GM23338 (cell line): ENCODE measurements at regions not wholly inside any gene's neighbourhood (a gene's known extent, or its start where the extent isn't known, plus 50 kb on each side); places are given as distances from the start of the nearest gene placed in this dataset.

Experiments used
- ATAC-seq: fragments of 200-7000 bp; cut with Tn5 transposase; 3 replicates; pipeline ENCODE4 v1.9.1; 2020
- DNase-seq: peaks from one replicate; pipeline ENCODE4 v3.0.0-alpha.2; 2015; ENCODE audit warnings: low spot score
- H2AFZ ChIP-seq: fragments of 200-600 bp; sonication (generic); 2 replicates; pipeline ENCODE4 v1.8.0; 2016; ENCODE audit warnings: antibody characterized with exemption, mild to moderate bottlenecking, moderate library complexity
- H3F3A ChIP-seq: fragments of 200-600 bp; sonication (generic); replicated peaks from 2 replicates; pipeline ENCODE4 v1.8.0; 2017; ENCODE audit warnings: antibody characterized with exemption, mixed run types, low read depth
- H3K27ac ChIP-seq: fragments of 200-600 bp; sonication (generic); 2 replicates; pipeline ENCODE4 v1.6.1; 2016; ENCODE audit warnings: low read depth
- H3K27me3 ChIP-seq: fragments of 200-600 bp; sonication (generic); 2 replicates; pipeline ENCODE4 v1.8.0; 2016; ENCODE audit warnings: mild to moderate bottlenecking, mixed run types, moderate library complexity; ENCODE audit not compliant: insufficient read depth
- H3K36me3 ChIP-seq: fragments of 200-600 bp; sonication (generic); 2 replicates; pipeline ENCODE4 v1.8.0; 2016; ENCODE audit warnings: mild to moderate bottlenecking; ENCODE audit not compliant: insufficient read depth
- H3K4me1 ChIP-seq: fragments of 200-600 bp; sonication (generic); 2 replicates; pipeline ENCODE4 v1.8.0; 2016; ENCODE audit warnings: mild to moderate bottlenecking, moderate library complexity; ENCODE audit not compliant: insufficient read depth
- H3K4me2 ChIP-seq: fragments of 200-600 bp; sonication (generic); 2 replicates; pipeline ENCODE4 v1.7.1; 2017; ENCODE audit warnings: mixed run types
- H3K4me3 ChIP-seq: fragments of 200-600 bp; sonication (generic); 2 replicates; pipeline ENCODE4 v1.6.1; 2016; ENCODE audit warnings: mixed run types
- H3K79me2 ChIP-seq: fragments of 200-600 bp; sonication (generic); replicated peaks from 2 replicates; pipeline ENCODE4 v1.8.0; 2017; ENCODE audit warnings: mild to moderate bottlenecking; ENCODE audit not compliant: insufficient read depth
- H3K9me2 ChIP-seq: fragments of 200-600 bp; sonication (generic); 2 replicates; pipeline ENCODE4 v1.8.0; 2017; ENCODE audit not compliant: insufficient read depth
- H4K20me1 ChIP-seq: fragments of 200-600 bp; sonication (generic); replicated peaks from 2 replicates; pipeline ENCODE4 v1.8.0; 2017; ENCODE audit warnings: mild to moderate bottlenecking; ENCODE audit not compliant: insufficient read depth
- H3K27ac Mint-ChIP-seq: 2 replicates; pipeline ENCODE4 v1.8.0; 2020; ENCODE audit warnings: inconsistent platforms, mild to moderate bottlenecking, moderate library complexity, mixed read lengths
- H3K27me3 Mint-ChIP-seq: 3 replicates; pipeline ENCODE4 v1.8.0; 2022; ENCODE audit warnings: low read depth, mild to moderate bottlenecking, moderate library complexity, mixed read lengths, inconsistent platforms; ENCODE audit not compliant: insufficient read depth, poor library complexity
- H3K36me3 Mint-ChIP-seq: 3 replicates; pipeline ENCODE4 v1.8.0; 2021; ENCODE audit warnings: low read depth, mild to moderate bottlenecking, inconsistent platforms, moderate library complexity, mixed read lengths
- H3K4me1 Mint-ChIP-seq: 3 replicates; pipeline ENCODE4 v1.8.0; 2020; ENCODE audit warnings: mild to moderate bottlenecking, inconsistent platforms, mixed read lengths
- H3K4me3 Mint-ChIP-seq: 3 replicates; pipeline ENCODE4 v1.8.0; 2021; ENCODE audit warnings: moderate library complexity, mild to moderate bottlenecking, inconsistent platforms, mixed read lengths
- H3K9me3 Mint-ChIP-seq: 3 replicates; pipeline ENCODE4 v1.8.0; 2020; ENCODE audit warnings: moderate library complexity, mild to moderate bottlenecking, inconsistent platforms, mixed read lengths
- CREB1 ChIP-seq: fragments of 250-450 bp; sonication (Bioruptor Pico); IDR thresholded peaks from 2 replicates; pipeline ENCODE4 v1.5.0; 2020; ENCODE audit warnings: low read depth, mild to moderate bottlenecking, moderate library complexity
- EZH2 ChIP-seq: fragments of 200-600 bp; sonication (generic); IDR thresholded peaks from one replicate; pipeline ENCODE4 v1.8.0; 2017; ENCODE audit warnings: antibody characterized with exemption, mild to moderate bottlenecking, low read depth; ENCODE audit not compliant: unreplicated experiment
- EZH2phosphoT487 ChIP-seq: fragments of 200-600 bp; sonication (generic); IDR thresholded peaks from one replicate; pipeline ENCODE4 v1.8.1; 2018; ENCODE audit warnings: antibody characterized with exemption; ENCODE audit not compliant: unreplicated experiment
- JUNB ChIP-seq: IDR thresholded peaks from one replicate; pipeline ENCODE4 v1.6.1; 2016; ENCODE audit warnings: antibody characterized with exemption; ENCODE audit not compliant: unreplicated experiment
- NANOG ChIP-seq: IDR thresholded peaks from 2 replicates; pipeline ENCODE4 v1.6.1; 2016; ENCODE audit warnings: antibody characterized with exemption, borderline replicate concordance
- POLR2AphosphoS5 ChIP-seq: IDR thresholded peaks from 2 replicates; pipeline ENCODE4 v1.6.1; 2016; ENCODE audit warnings: antibody characterized with exemption, low read depth
- STAT1 ChIP-seq: IDR thresholded peaks from one replicate; pipeline ENCODE4 v1.6.1; 2016; ENCODE audit warnings: antibody characterized with exemption; ENCODE audit not compliant: unreplicated experiment
- ZNF114 ChIP-seq: fragments of 250-450 bp; sonication (Bioruptor Pico); IDR thresholded peaks from 2 replicates; pipeline ENCODE4 v1.5.0; 2020; ENCODE audit warnings: mild to moderate bottlenecking, moderate library complexity
- ZNF331 ChIP-seq: fragments of 250-450 bp; sonication (Bioruptor Pico); IDR thresholded peaks from 2 replicates; pipeline ENCODE4 v1.5.0; 2020; ENCODE audit warnings: low read depth, mild to moderate bottlenecking, moderate library complexity
- TF ChIP-seq, protein P1 (sequence below), 2 experiments: fragments of 200-600 bp in 1 of 2; sonication (generic) in 1 of 2; conservative IDR thresholded peaks; 2 replicates each; pipeline versions ENCODE4 v1.5.1 to v1.6.1; 2016 to 2017; ENCODE audit warnings: antibody characterized with exemption in 2 of 2, low read depth in 2 of 2, mild to moderate bottlenecking in 2 of 2, moderate library complexity in 1 of 2
- TF ChIP-seq, protein P2 (sequence below): IDR thresholded peaks from 2 replicates; pipeline ENCODE4 v1.6.1; 2016; ENCODE audit warnings: antibody characterized with exemption
- TF ChIP-seq, protein P3 (sequence below): fragments of 250-450 bp; sonication (Bioruptor Pico); IDR thresholded peaks from 2 replicates; pipeline ENCODE4 v1.5.0; 2020; ENCODE audit warnings: mild to moderate bottlenecking, moderate library complexity
- TF ChIP-seq, protein P4 (sequence below): IDR thresholded peaks from one replicate; pipeline ENCODE4 v1.6.1; 2018; ENCODE audit warnings: antibody characterized with exemption; ENCODE audit not compliant: unreplicated experiment

DNA sequence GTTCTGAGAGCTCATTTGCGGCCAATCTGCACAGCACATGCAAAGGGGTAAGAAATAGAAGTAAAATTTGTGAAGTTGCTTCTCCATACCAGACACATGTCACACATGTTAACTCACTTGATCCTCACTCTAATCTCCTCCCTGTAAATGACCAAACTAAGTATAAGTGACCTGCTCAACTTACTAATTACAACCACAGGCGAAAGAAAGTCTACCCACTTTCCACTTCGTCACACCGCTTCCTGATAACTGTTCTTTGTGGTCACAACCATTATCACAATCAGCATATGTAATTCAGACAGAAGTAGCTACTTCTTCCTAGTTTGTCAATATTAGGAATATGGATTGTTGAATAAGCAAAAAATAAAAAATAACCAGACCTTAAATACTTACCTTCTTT, 293.7 kb upstream of the CLEC14A start:
- ATAC-seq (no peak), DNase-seq (no peak)
- Mint-ChIP-seq H3K36me3 (no peaks in the 10 kb centered on the region), H3K9me3 (no peaks in the 10 kb centered on the region), H3K4me1 (peaks cover 16% of the 10 kb centered on the region; the same call in 2 of the 3 replicates), H3K27me3 (no peaks in the 10 kb centered on the region), H3K4me3 (no peak overlapping the region), H3K27ac (no peak overlapping the region)
- H2AFZ ChIP-seq, result no peak overlapping the region
- no peak overlapping the region for H3K27ac ChIP-seq
- H4K20me1 ChIP-seq, result no peaks in the 10 kb centered on the region
- H3K4me1 ChIP-seq, result peaks cover 5% of the 10 kb centered on the region; the same call in 1 of the 2 replicates
- TF ChIP-seq, protein P1, sequence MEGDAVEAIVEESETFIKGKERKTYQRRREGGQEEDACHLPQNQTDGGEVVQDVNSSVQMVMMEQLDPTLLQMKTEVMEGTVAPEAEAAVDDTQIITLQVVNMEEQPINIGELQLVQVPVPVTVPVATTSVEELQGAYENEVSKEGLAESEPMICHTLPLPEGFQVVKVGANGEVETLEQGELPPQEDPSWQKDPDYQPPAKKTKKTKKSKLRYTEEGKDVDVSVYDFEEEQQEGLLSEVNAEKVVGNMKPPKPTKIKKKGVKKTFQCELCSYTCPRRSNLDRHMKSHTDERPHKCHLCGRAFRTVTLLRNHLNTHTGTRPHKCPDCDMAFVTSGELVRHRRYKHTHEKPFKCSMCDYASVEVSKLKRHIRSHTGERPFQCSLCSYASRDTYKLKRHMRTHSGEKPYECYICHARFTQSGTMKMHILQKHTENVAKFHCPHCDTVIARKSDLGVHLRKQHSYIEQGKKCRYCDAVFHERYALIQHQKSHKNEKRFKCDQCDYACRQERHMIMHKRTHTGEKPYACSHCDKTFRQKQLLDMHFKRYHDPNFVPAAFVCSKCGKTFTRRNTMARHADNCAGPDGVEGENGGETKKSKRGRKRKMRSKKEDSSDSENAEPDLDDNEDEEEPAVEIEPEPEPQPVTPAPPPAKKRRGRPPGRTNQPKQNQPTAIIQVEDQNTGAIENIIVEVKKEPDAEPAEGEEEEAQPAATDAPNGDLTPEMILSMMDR (conservative IDR thresholded peaks at IDR 0.05; ENCODE audit: low read depth in 2 of 2), result no peak
- no peak for TF ChIP-seq JUNB
- no peak for TF ChIP-seq STAT1
- TF ChIP-seq POLR2AphosphoS5, result no peak
- no peak for TF ChIP-seq EZH2
- TF ChIP-seq, protein P2, sequence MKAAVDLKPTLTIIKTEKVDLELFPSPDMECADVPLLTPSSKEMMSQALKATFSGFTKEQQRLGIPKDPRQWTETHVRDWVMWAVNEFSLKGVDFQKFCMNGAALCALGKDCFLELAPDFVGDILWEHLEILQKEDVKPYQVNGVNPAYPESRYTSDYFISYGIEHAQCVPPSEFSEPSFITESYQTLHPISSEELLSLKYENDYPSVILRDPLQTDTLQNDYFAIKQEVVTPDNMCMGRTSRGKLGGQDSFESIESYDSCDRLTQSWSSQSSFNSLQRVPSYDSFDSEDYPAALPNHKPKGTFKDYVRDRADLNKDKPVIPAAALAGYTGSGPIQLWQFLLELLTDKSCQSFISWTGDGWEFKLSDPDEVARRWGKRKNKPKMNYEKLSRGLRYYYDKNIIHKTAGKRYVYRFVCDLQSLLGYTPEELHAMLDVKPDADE, result no peak
- no peak for TF ChIP-seq ZNF331 (CRISPR knock-in tag)
- no peak for TF ChIP-seq ZNF114 (CRISPR knock-in tag)
- no peak for TF ChIP-seq EZH2phosphoT487
- no peak for TF ChIP-seq CREB1
- TF ChIP-seq, protein P3, sequence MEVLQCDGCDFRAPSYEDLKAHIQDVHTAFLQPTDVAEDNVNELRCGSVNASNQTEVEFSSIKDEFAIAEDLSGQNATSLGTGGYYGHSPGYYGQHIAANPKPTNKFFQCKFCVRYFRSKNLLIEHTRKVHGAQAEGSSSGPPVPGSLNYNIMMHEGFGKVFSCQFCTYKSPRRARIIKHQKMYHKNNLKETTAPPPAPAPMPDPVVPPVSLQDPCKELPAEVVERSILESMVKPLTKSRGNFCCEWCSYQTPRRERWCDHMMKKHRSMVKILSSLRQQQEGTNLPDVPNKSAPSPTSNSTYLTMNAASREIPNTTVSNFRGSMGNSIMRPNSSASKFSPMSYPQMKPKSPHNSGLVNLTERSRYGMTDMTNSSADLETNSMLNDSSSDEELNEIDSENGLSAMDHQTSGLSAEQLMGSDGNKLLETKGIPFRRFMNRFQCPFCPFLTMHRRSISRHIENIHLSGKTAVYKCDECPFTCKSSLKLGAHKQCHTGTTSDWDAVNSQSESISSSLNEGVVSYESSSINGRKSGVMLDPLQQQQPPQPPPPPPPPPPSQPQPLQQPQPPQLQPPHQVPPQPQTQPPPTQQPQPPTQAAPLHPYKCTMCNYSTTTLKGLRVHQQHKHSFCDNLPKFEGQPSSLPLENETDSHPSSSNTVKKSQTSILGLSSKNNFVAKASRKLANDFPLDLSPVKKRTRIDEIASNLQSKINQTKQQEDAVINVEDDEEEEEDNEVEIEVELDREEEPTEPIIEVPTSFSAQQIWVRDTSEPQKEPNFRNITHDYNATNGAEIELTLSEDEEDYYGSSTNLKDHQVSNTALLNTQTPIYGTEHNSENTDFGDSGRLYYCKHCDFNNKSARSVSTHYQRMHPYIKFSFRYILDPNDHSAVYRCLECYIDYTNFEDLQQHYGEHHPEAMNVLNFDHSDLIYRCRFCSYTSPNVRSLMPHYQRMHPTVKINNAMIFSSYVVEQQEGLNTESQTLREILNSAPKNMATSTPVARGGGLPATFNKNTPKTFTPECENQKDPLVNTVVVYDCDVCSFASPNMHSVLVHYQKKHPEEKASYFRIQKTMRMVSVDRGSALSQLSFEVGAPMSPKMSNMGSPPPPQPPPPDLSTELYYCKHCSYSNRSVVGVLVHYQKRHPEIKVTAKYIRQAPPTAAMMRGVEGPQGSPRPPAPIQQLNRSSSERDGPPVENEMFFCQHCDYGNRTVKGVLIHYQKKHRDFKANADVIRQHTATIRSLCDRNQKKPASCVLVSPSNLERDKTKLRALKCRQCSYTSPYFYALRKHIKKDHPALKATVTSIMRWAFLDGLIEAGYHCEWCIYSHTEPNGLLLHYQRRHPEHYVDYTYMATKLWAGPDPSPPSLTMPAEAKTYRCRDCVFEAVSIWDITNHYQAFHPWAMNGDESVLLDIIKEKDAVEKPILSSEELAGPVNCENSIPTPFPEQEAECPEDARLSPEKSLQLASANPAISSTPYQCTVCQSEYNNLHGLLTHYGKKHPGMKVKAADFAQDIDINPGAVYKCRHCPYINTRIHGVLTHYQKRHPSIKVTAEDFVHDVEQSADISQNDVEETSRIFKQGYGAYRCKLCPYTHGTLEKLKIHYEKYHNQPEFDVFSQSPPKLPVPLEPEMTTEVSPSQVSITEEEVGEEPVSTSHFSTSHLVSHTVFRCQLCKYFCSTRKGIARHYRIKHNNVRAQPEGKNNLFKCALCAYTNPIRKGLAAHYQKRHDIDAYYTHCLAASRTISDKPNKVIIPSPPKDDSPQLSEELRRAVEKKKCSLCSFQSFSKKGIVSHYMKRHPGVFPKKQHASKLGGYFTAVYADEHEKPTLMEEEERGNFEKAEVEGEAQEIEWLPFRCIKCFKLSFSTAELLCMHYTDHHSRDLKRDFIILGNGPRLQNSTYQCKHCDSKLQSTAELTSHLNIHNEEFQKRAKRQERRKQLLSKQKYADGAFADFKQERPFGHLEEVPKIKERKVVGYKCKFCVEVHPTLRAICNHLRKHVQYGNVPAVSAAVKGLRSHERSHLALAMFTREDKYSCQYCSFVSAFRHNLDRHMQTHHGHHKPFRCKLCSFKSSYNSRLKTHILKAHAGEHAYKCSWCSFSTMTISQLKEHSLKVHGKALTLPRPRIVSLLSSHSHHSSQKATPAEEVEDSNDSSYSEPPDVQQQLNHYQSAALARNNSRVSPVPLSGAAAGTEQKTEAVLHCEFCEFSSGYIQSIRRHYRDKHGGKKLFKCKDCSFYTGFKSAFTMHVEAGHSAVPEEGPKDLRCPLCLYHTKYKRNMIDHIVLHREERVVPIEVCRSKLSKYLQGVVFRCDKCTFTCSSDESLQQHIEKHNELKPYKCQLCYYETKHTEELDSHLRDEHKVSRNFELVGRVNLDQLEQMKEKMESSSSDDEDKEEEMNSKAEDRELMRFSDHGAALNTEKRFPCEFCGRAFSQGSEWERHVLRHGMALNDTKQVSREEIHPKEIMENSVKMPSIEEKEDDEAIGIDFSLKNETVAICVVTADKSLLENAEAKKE (CRISPR knock-in tag), result no peak
- TF ChIP-seq, protein P4, sequence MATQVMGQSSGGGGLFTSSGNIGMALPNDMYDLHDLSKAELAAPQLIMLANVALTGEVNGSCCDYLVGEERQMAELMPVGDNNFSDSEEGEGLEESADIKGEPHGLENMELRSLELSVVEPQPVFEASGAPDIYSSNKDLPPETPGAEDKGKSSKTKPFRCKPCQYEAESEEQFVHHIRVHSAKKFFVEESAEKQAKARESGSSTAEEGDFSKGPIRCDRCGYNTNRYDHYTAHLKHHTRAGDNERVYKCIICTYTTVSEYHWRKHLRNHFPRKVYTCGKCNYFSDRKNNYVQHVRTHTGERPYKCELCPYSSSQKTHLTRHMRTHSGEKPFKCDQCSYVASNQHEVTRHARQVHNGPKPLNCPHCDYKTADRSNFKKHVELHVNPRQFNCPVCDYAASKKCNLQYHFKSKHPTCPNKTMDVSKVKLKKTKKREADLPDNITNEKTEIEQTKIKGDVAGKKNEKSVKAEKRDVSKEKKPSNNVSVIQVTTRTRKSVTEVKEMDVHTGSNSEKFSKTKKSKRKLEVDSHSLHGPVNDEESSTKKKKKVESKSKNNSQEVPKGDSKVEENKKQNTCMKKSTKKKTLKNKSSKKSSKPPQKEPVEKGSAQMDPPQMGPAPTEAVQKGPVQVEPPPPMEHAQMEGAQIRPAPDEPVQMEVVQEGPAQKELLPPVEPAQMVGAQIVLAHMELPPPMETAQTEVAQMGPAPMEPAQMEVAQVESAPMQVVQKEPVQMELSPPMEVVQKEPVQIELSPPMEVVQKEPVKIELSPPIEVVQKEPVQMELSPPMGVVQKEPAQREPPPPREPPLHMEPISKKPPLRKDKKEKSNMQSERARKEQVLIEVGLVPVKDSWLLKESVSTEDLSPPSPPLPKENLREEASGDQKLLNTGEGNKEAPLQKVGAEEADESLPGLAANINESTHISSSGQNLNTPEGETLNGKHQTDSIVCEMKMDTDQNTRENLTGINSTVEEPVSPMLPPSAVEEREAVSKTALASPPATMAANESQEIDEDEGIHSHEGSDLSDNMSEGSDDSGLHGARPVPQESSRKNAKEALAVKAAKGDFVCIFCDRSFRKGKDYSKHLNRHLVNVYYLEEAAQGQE, result no peak
- no peak for TF ChIP-seq NANOG
- H3K36me3 ChIP-seq, result no peaks in the 10 kb centered on the region
- H3K27me3 ChIP-seq, result no peaks in the 10 kb centered on the region
- H3K4me3 ChIP-seq, result no peak overlapping the region
- H3K79me2 ChIP-seq, result no peaks in the 10 kb centered on the region
- no peak overlapping the region for H3K4me2 ChIP-seq
- no peaks in the 10 kb centered on the region for H3K9me2 ChIP-seq
- no peaks in the 10 kb centered on the region for H3F3A ChIP-seq
